HG03521 (cell line): ENCODE measurements at regions not wholly inside any gene's neighbourhood (a gene's known extent, or its start where the extent isn't known, plus 50 kb on each side); places are given as distances from the start of the nearest gene placed in this dataset.

Experiments used
- ATAC-seq: cut with Tn5 transposase; IDR thresholded peaks from one replicate; pipeline ENCODE4 v1.9.1; 2021; ENCODE audit warnings: mild to moderate bottlenecking, moderate library complexity; ENCODE audit not compliant: unreplicated experiment

DNA sequence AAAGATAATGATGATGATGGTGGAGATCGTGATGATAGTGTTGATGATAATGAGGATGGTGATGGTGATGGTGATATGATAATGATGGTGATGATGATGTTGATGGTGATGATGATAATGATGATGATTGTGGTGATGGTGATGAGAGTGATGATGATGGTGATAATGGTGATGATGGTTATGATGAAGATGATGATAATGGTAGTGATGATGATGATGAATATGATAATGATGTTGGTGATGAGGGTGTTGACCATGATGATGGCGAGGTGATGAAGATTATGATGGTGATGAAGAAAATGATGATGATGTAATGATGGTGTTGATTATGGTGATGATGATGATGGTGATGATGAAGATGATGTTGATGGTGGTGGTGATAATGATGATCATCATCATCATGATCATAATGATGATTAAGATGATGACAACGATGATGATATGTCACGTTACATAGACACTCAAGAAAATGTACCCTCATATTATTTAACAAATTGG lies 1106.4 kb downstream of the NLGN4X start:
- ATAC-seq, result no peak

DNA sequence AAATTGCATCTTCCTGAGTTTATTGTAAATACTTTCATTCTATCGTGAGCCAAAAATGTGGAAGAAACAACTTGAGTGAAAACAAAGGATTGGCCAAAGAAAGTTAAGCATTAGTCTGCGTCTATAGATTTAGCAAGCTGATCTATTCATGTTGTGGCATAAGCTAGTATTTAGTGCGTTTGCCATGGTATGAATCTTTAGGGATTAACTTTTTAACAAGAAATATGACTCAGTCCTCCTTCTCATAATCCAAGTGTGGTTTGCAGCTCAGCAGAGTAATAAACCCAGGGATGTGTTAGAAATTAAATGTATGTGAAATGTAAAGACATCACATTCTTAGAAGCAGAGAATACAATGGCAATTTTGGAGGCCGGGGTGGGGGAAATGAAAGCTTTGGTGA lies 1110.9 kb downstream of the NLGN4X start:
- no peak for ATAC-seq

DNA sequence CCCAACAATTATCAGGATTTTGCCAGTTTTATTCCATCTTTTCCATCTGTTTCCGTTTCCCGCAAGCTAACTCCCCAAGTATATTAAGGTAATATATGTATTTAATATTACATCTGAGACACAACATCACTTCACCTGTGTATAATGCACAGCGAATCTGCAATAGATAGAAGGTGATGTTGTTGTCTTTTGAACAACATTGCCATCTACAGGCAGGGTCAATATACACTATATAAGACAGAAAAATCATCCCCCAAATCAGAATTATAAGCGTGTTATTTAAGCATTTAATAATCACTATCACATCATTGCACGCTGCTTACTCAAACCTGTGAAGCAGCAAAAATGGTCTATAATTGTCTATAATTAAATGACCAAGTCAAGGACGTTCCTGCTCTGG lies 1115.5 kb downstream of the NLGN4X start:
- no peak for ATAC-seq

DNA sequence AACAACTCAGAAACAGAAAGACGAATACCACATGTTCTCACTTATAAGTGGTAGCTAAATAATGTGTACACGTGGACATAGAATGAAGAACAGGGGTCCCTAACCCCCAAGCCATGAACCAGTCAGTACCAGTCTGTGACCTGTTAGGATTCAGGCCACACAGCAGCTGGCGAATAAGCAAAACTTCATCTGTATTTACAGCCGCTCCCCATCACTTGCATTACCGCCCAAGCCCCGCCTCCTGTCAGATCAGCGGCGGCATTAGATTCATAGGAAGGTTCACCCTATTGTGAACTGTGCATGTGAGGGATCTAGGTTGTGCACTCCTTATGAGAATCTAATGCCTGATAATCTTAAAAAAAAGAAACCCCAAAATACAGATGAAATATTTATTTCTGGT lies 1128.7 kb downstream of the NLGN4X start:
- no peak for ATAC-seq

DNA sequence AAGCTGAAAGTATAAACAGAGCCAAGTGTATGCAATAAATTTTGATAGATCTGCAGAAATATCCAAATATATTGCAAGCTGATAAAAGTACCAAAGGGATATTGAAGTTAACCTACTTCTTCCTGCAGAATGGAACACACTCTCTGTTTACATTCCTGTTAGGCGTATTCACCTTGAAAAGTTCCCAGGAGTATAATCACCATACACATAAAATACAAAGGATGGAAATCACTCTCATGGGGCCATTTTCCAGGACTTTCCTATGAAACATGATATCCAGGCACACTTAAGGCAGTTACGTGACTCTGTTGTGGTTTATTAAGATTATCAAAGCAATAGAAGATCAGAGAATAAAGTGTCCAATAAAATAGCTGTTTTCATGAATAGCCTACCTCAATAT lies 1142.3 kb downstream of the NLGN4X start:
- no peak for ATAC-seq

DNA sequence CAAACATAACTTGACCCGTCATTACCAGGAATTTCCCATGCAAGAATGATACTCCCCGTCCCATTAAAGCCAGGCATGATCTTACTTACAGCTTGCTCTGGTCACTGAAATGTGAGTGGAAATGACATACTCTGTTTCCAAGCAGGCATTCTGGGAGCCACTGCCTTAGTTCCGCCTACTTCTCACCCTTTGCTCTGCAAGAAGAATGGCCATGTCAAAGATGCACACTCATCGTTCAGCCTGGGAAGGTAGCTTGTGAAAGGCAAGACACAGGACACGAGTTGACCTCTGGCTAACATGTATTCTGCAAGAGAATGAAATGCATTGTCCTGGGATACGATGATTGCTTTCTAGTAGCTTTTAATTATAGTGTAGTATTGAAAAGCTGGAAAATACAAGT lies 1144.4 kb downstream of the NLGN4X start:
- no peak for ATAC-seq

DNA sequence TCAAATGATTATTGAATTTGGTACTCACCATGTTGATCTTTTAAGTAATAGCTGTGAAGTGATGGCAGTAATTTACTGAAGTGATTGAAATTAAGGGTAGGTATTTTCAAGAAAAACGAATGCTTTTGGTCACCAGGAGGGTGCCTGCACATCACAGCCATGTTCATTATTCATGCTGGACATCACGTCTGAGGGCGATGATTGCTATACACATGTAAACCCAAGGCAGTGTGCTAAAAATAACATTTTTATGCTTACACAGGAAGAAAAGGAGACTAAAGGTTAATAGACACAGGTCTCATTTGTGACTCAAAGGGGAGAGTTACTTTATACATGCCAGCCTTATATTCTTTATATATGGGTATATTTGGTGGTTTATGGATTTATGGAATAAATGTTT lies 1146.0 kb downstream of the NLGN4X start:
- ATAC-seq, result no peak

DNA sequence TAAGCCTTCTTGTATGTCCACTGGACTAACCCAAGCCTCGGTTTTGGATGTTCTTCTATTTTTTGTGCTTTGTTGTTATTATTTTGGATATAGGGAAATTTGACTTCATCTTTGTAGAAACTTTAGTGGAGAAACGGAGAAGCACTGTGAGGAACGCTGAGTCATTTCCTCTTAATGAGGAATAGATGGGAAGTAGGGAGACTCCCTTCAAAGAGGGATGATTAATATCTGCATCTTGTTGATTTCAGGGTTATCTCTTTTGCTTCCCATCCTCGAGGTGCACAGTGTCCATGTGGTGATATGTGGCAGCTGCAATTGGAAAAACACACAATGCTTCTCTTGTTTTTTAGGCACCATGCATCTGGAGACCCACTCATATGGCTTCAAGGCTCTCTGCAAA lies 1147.9 kb downstream of the NLGN4X start:
- ATAC-seq, result no peak

DNA sequence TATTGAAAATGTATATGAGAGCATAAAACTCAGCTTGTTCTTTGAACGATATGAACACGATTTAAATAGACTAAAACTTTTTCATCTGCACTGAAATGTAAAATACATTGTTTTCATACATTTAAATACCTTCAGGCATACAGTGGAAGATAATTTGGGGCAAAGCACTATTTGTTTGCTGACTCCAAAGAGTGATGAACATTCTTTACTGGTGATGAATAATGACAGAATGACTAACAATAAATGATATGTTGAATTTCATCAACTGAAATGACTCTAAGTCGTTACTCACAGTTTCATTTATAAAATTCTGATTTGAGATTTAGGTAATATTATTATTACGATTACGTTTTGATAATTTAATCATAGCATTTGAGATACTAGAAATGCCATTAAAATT lies 1160.1 kb downstream of the NLGN4X start:
- no peak for ATAC-seq

DNA sequence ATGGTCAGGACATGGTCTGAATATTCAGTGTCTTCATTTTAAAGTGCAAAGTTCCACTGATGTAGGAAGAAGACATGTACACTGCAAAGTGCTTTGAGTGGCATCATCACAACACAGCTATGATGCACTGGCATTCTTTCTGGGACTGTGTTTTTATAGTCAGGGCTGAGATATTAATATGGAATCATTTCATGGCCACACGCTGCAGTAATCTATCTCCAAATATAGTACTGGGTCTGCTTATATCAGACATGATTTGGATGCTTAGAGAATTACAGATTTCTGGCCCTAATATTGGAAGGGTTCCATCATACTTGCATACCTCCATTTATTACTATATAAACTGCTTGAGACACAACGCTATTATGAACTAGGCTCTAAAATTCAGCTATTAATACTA lies 1170.9 kb downstream of the NLGN4X start:
- no peak for ATAC-seq

DNA sequence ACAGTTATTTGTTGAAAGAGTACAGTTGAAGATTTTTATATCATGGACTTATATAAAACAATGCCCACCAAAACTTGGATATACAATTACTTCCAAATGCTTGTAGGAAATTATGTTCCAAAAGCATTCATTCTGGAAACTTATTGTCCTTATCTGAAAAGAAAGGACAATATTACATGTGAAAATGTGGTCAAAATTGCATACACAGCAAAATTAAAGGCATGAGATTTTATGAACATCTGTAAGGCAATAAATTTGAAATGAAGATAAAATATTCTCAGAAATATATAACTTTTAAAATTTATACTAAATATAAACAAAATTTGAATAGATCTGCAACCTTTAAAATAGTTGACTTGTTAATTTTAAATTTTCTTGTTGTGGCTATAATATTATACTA lies 1173.8 kb downstream of the NLGN4X start:
- no peak for ATAC-seq

DNA sequence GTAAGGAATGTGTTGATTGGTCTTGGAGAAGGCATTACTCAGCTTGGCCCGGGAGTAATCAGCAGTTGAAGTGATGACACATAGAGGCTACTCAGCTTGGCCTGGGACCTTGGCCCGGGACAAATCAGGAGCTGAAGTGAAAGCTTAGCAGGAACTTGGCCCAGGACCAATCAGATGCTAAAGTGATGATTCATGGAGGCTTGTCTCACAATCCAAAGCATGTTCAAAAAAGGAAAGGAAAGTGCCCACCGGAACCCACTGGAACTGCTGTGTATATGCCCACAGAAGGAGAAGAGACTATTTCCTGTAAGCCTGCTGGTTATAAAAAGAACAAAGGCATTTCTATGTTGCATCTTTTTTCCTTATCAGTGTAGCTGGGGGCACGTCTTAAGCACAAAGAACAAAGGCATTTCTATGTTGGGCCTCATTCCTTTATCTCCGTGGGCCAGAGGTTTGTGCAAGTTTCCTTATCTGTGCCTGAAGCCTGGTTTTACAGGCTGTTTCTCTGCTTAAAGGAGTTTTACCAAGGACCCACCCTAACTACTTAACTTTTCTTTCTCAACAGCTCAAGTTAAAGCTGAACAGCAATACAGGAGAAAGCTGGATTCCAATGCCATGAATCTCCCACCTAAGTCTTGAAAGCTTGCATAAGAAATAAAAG lies 1176.7 kb downstream of the NLGN4X start:
- no peak for ATAC-seq

DNA sequence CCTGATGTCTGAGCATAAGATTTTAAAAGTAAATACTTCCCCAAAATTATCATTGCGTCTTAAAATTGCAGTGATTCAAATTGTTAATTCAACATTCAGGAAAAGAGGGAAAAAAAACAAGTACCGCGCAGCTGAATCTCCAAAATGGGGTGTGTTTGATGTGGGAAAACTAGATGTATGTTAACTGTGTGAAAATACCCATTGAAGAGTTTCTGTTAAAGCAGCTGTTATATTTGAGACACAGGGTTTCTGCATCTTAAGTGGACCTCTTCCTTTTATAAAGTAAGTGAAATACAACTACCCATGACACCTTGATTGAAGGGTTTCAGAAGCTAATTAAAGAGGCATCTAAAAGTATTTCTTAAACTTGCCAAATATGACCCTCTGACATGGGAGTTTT lies 1186.1 kb downstream of the NLGN4X start:
- no peak for ATAC-seq

DNA sequence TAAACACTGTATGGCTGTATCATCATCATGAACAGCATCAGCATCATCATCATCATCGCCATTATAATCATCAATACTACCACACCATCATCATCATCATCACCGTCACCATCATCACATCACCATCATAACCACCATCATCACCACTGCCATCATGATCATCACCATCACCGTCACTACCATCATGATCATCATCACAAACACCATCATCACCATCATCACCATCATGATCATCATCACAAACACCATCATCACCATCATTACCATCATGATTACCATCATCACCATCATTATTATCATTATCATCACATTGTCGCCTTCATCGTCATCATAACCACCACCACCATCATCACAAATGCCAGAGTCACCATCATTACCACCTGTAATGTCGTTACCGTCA lies 1196.9 kb downstream of the NLGN4X start:
- no peak for ATAC-seq

DNA sequence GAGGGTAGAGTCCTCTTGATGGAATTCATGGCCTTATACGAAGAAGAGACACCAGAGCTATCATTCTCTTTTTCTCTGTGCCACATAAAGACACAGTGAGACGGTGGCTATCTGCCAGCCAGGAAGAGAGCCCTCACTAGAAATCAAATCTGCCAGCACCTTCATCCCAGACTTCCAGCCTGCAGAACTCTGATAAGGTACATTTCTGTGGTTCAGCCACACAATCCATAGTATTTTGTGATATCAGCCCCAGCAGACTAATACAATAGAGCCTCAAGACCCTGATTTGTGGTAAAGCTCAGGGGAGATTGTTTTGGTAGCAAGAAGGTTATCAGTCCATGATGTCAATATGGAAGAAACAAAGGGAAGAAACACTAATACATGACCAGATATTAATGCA lies 1213.2 kb downstream of the NLGN4X start:
- no peak for ATAC-seq

DNA sequence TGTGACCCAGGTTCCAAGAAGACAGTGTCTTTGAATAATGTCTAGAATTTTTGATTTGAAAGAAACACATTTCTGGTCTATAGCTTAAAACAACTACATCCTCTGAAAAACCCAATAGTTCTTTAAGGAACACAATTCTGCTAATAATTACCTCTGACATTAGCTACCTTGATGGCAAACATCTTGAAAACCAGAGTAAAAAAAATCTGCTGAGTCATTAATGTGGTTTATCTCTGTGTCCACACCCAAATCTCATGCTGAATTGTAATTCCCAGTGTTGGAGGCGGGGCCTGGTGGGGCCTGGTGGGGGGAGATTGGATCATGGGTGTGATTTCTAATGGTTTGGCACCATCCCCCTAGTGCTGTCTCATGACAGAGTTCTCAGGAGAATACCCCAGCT lies 1233.8 kb downstream of the NLGN4X start:
- no peak for ATAC-seq

DNA sequence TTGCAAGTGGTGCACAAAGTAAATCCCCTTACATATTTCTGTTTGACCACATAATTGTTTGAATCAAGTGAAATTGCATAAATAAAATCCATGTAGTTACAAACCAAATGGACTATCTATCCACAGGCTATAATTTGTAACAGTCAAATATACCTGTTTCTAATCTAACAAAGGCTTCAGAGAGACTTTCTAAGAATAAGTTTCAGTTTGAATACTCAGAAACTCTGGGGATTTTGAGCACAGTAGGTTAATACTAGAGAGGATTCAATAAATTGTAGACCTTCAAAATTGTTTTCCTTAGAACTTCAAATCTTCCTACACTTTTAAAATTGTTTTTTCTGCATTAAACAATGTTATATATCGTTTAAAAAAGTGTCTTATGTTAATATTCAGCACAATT lies 1250.1 kb downstream of the NLGN4X start:
- no peak for ATAC-seq

DNA sequence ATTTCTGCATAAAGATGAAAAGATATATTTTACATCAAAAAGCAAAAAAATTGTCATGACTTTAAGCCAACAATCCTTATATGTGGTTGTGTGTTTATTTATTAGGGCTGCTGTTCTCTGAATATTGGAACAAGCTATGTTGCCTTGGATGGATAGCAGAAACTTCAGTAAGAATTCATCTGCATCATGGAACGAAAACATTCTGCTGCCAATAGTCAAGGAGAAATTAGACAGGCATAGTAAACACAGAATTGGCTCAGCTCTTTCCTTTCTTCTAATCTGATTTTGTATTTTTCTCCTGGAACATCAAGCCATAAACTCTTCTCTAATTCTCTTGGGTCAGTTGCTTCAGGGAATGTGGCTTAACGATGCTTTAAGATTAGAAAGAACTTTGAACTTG lies 1257.0 kb downstream of the NLGN4X start:
- no peak for ATAC-seq

DNA sequence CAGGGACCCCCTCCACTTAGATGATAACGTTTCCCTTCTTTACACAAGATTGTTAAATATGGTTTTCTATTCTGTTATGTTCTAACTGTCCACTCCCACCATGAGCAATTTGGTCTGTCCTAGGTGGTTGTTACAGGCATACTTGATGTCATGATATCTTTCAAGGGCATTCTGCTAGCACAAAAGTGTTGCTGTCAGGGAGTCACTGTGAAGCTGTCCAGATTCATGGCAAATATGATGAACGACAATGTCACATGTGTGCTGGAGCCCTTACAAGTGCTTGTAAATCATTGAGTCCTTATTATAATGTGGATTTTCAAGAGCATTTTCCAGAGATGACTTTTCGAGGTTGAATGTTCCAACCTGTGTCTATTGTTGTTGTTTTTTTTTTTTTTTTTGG lies 1250.7 kb upstream of the PRKX start:
- ATAC-seq, result no peak

DNA sequence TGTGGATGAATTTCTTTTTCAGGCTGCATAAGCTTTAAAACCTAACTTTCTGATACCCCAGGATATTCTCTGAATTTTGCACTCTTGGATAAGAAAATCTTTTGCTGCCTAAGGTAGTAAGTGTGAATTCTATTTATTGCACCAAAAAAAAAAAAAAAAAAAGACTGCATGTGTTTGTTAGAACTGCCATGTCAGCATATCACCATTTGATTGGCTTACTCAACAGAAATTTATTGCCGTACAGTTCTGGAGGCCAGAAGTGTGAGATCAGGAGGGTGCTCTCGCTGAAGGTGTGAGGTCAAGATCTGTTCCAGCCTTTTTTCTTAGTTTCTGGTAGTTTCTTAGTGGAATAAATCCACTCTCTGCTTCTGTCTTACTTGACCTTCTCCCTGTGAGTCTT lies 1250.0 kb upstream of the PRKX start:
- no peak for ATAC-seq

DNA sequence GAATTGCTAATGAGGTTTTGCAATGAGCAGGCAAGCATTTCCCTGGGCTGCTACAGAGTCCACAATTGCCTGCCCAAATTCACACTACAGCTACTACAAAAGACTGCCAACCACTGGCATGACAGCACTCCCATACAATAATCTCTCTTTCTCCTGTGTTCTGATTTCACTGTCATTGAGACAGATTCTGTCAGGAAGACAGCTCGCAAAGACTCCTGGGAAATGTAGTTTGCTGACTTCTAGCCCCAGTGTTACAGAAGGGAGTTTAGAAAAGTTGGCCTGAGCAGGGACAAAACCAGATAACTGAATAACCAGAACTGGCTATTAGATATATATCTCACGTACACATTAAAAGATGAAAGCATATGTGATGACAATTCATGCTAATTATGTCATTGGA lies 1231.3 kb upstream of the PRKX start:
- ATAC-seq, result no peak

DNA sequence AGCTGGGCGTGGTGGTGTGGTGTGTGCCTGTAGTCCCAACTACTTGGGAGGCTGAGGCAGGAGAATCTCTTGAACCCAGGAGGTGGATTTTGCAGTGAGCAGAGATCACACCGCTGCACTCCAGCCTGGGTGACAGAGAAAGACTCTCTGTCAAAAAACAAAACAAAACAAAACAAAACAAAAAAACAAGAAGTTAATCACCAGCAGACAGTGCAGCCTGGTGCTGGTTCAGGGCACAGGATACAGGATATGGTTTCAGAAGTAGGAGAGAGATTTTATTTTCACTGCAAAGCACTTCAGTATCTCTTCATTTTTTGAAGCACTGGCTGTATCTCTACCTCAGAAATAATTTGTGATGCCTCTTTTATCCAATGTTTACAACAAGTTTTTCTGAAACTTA lies 1222.9 kb upstream of the PRKX start:
- no peak for ATAC-seq

DNA sequence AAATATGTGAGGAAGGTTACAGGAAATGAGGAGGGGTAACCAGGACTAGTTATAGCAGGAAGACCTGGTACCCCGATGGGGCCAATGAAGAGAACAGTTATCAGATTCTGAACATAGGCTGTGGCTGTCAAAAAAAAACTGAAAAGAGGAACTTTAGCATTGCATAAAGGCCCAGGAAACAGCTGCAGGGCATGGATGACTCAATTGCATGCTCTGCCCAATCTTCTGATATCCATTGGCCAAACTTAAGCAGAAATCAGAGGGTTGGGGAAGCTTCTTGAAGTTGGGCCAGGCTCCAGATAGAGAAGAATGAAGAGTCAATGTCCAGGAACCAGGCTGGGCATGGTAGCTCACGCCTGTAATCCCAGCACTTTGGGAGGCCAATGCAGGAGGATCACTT lies 1222.4 kb upstream of the PRKX start:
- ATAC-seq, result no peak
